IMR-90 (cell line): ENCODE measurements at regions not wholly inside any gene's neighbourhood (a gene's known extent, or its start where the extent isn't known, plus 50 kb on each side); places are given as distances from the start of the nearest gene placed in this dataset.
"Not testable (repeated sequence)": the region's sequence is repeated elsewhere in the genome, so short reads cannot be mapped to it uniquely, and the experiment has no call there.

Source experiments
- BHLHE40 ChIP-seq: fragments of 150-350 bp; IDR thresholded peaks from 2 replicates; pipeline ENCODE4 v1.6.1; 2016; ENCODE audit warnings: mild to moderate bottlenecking, low read depth, low read length
- CEBPB ChIP-seq: IDR thresholded peaks from 2 replicates; pipeline ENCODE4 v1.6.1; 2012; ENCODE audit warnings: low read depth, low read length, improper control_type of control experiment
- CTCF ChIP-seq: conservative IDR thresholded peaks from 2 replicates; pipeline ENCODE4 v1.5.1; 2012; ENCODE audit warnings: mild to moderate bottlenecking, low read depth, low read length, improper control_type of control experiment
- FOS ChIP-seq: fragments of 150-350 bp; IDR thresholded peaks from 2 replicates; pipeline ENCODE4 v1.6.1; 2016; ENCODE audit warnings: low read depth, low read length
- MAFK ChIP-seq: IDR thresholded peaks from 2 replicates; pipeline ENCODE4 v1.6.1; 2012; ENCODE audit warnings: low read depth, low read length, improper control_type of control experiment
- MAZ ChIP-seq: IDR thresholded peaks from 2 replicates; pipeline ENCODE4 v1.6.1; 2012; ENCODE audit warnings: low read depth, mild to moderate bottlenecking, low read length, improper control_type of control experiment, moderate library complexity, borderline replicate concordance
- MXI1 ChIP-seq: IDR thresholded peaks from 2 replicates; pipeline ENCODE4 v1.6.1; 2012; ENCODE audit warnings: low read depth, mild to moderate bottlenecking, low read length, moderate library complexity, borderline replicate concordance
- POLR2A ChIP-seq: IDR thresholded peaks from 2 replicates; pipeline ENCODE4 v1.6.1; 2012; ENCODE audit warnings: mild to moderate bottlenecking, low read depth, low read length
- RAD21 ChIP-seq: IDR thresholded peaks from 2 replicates; pipeline ENCODE4 v1.6.1; 2012; ENCODE audit warnings: low read length, improper control_type of control experiment
- RFX5 ChIP-seq: IDR thresholded peaks from 2 replicates; pipeline ENCODE4 v1.8.0; 2012; ENCODE audit warnings: low read depth, mild to moderate bottlenecking, low read length, moderate library complexity
- SMC3 ChIP-seq: fragments of 150-350 bp; IDR thresholded peaks from 2 replicates; pipeline ENCODE4 v1.6.1; 2016; ENCODE audit warnings: low read depth, mild to moderate bottlenecking, antibody characterized with exemption, low read length, moderate library complexity
- TF ChIP-seq, protein P1 (sequence below): fragments of 150-350 bp; IDR thresholded peaks from 2 replicates; pipeline ENCODE4 v1.6.1; 2017; ENCODE audit warnings: mild to moderate bottlenecking, antibody characterized with exemption, low read length, low read depth

GRCh38 chr6:112547321-112548085, 200.4 kb downstream of the RFPL4B start:
- TF ChIP-seq MAFK, BHLHE40, RAD21, CTCF, POLR2A, CEBPB, MXI1, MAZ, RFX5, SMC3, FOS: not testable (repeated sequence)
- TF ChIP-seq, protein P1, sequence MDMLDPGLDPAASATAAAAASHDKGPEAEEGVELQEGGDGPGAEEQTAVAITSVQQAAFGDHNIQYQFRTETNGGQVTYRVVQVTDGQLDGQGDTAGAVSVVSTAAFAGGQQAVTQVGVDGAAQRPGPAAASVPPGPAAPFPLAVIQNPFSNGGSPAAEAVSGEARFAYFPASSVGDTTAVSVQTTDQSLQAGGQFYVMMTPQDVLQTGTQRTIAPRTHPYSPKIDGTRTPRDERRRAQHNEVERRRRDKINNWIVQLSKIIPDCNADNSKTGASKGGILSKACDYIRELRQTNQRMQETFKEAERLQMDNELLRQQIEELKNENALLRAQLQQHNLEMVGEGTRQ, result not testable (repeated sequence)
